Mesenchymal stem cell (in vitro differentiated cells and primary cell): ENCODE measurements at regions not wholly inside any gene's neighbourhood (a gene's known extent, or its start where the extent isn't known, plus 50 kb on each side); places are given as distances from the start of the nearest gene placed in this dataset.

ENCODE experiments used
- DNase-seq: peaks from one replicate; pipeline ENCODE4 v3.0.0-alpha.2; 2013
- H2AFZ ChIP-seq: one replicate; pipeline ENCODE4 v1.6.1; 2013; ENCODE audit warnings: low read depth, mild to moderate bottlenecking, control low read depth, inconsistent platforms, low read length, moderate library complexity
- H2AK5ac ChIP-seq: 2 replicates; pipeline ENCODE4 v1.6.1; 2013; ENCODE audit warnings: low read length, moderate library complexity, mild to moderate bottlenecking, inconsistent platforms; ENCODE audit not compliant: severe bottlenecking
- H2BK120ac ChIP-seq: one replicate; pipeline ENCODE4 v1.6.1; 2013; ENCODE audit warnings: low read depth, mild to moderate bottlenecking, inconsistent platforms, low read length, moderate library complexity
- H2BK12ac ChIP-seq, 2 experiments: one replicate each; pipeline ENCODE4 v1.6.1; 2013; ENCODE audit warnings: inconsistent platforms in 2 of 2, low read length in 2 of 2, mild to moderate bottlenecking in 2 of 2, moderate library complexity in 2 of 2, control low read depth in 1 of 2
- H2BK15ac ChIP-seq: one replicate; pipeline ENCODE4 v1.6.1; 2013; ENCODE audit warnings: mild to moderate bottlenecking, low read depth, inconsistent platforms; ENCODE audit not compliant: poor library complexity, severe bottlenecking
- H2BK5ac ChIP-seq: 2 replicates; pipeline ENCODE4 v1.6.1; 2013; ENCODE audit warnings: low read depth, mild to moderate bottlenecking, low read length, control low read depth, inconsistent platforms; ENCODE audit not compliant: poor library complexity, severe bottlenecking
- H3K14ac ChIP-seq, 2 experiments: one replicate each; pipeline ENCODE4 v1.6.1; 2013; ENCODE audit warnings: inconsistent platforms in 2 of 2, low read length in 2 of 2, control low read depth in 1 of 2, mild to moderate bottlenecking in 1 of 2, moderate library complexity in 1 of 2
- H3K18ac ChIP-seq, 2 experiments: one replicate each; pipeline ENCODE4 v1.6.1; 2013; ENCODE audit warnings: inconsistent platforms in 2 of 2, low read length in 2 of 2, control low read depth in 1 of 2, low read depth in 1 of 2, mild to moderate bottlenecking in 1 of 2
- H3K23ac ChIP-seq, 2 experiments: one replicate each; pipeline ENCODE4 v1.6.1; 2013; ENCODE audit warnings: inconsistent platforms in 2 of 2, low read length in 2 of 2, mild to moderate bottlenecking in 2 of 2, moderate library complexity in 2 of 2, control low read depth in 1 of 2
- H3K27ac ChIP-seq: 2 replicates; pipeline ENCODE4 v1.5.1; 2013; ENCODE audit warnings: mild to moderate bottlenecking, moderate library complexity, low read length, control low read depth, inconsistent platforms; ENCODE audit not compliant: poor library complexity, severe bottlenecking
- H3K27me3 ChIP-seq, 2 experiments: 2 replicates each; pipeline versions ENCODE4 v1.6.1 to v1.7.0; 2013; ENCODE audit warnings: low read length in 2 of 2, mild to moderate bottlenecking in 2 of 2, moderate library complexity in 2 of 2, control low read depth in 1 of 2, inconsistent platforms in 1 of 2; ENCODE audit not compliant: control insufficient read depth in 1 of 2, insufficient read depth in 1 of 2
- H3K36me3 ChIP-seq, 2 experiments: 2 replicates each; pipeline versions ENCODE4 v1.6.1 to v1.7.0; 2013; ENCODE audit warnings: low read length in 2 of 2, control low read depth in 1 of 2, inconsistent platforms in 1 of 2, low read depth in 1 of 2, mild to moderate bottlenecking in 1 of 2; ENCODE audit not compliant: insufficient read depth in 2 of 2, control insufficient read depth in 1 of 2
- H3K4ac ChIP-seq, 2 experiments: one replicate each; pipeline ENCODE4 v1.6.1; 2013; ENCODE audit warnings: inconsistent platforms in 2 of 2, low read length in 2 of 2, mild to moderate bottlenecking in 2 of 2, moderate library complexity in 2 of 2, control low read depth in 1 of 2, low read depth in 1 of 2
- H3K4me1 ChIP-seq: 2 replicates; pipeline ENCODE4 v1.6.1; 2013; ENCODE audit warnings: low read depth, low read length, control low read depth; ENCODE audit not compliant: control insufficient read depth, insufficient read depth
- H3K4me2 ChIP-seq: 2 replicates; pipeline ENCODE4 v1.6.1; 2013; ENCODE audit warnings: low read length, mild to moderate bottlenecking, inconsistent platforms; ENCODE audit not compliant: poor library complexity, severe bottlenecking
- H3K4me3 ChIP-seq, 2 experiments: 2 replicates each; pipeline versions ENCODE4 v1.5.1 to v1.7.0; 2013; ENCODE audit warnings: low read length in 2 of 2, mild to moderate bottlenecking in 2 of 2, control low read depth in 1 of 2, low read depth in 1 of 2; ENCODE audit not compliant: insufficient read depth in 1 of 2
- H3K79me1 ChIP-seq: replicated peaks from 2 replicates; pipeline ENCODE4 v1.6.1; 2013; ENCODE audit warnings: mild to moderate bottlenecking, control low read depth, low read length, inconsistent platforms; ENCODE audit not compliant: poor library complexity, severe bottlenecking
- H3K9ac ChIP-seq: 2 replicates; pipeline ENCODE4 v1.7.0; 2013; ENCODE audit warnings: mild to moderate bottlenecking, low read length, moderate library complexity
- H3K9me3 ChIP-seq: 2 replicates; pipeline ENCODE4 v1.7.0; 2013; ENCODE audit warnings: mild to moderate bottlenecking, low read length; ENCODE audit not compliant: control insufficient read depth
- H4K8ac ChIP-seq: one replicate; pipeline ENCODE4 v1.6.1; 2013; ENCODE audit warnings: inconsistent platforms, mild to moderate bottlenecking, low read length, moderate library complexity
- H4K91ac ChIP-seq: one replicate; pipeline ENCODE4 v1.6.1; 2013; ENCODE audit warnings: mild to moderate bottlenecking, low read length, inconsistent platforms
- WGBS: methylation state at CpG from one replicate; pipeline ENCODE4 v1.1.7; 2013; ENCODE audit warnings: mixed read lengths; 5-methylcytosine and 5-hydroxymethylcytosine counted together

DNA sequence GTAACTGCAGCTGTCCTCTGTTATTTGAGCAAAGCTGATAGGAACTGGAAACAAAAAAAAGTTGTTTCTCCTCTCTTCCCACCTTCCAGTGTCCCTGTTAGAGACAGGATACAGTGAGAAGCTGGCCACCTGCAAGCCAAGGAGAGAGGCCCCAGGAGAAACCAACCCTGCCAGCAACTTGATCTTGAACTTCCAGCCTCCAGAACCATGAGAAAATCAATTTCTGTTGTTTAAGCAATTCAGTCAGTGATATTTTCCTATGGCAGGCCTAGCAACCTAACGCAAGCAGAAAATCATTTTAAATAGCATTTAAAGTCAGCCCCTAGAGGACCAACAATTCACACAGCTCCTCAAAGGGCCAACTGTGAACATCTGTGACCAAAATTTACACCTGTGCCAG, 291.3 kb downstream of the OXSM start:
- Histone ChIP-seq H2BK5ac (no peak overlapping the region), H2BK12ac (no peak overlapping the region), H2AK5ac (no peak overlapping the region), H2AFZ (no peak overlapping the region), H4K91ac (no peak overlapping the region), H3K18ac (no peak overlapping the region), H3K4me2 (no peak overlapping the region), H3K4ac (no peak overlapping the region), H2BK120ac (no peak overlapping the region), H2BK15ac (no peak overlapping the region), H3K9ac (no peak overlapping the region), H3K27ac (no peak overlapping the region), H3K9me3 (peaks cover 19% of the 10 kb centered on the region), H3K79me1 (no peaks in the 10 kb centered on the region), H3K23ac (no peak overlapping the region), H4K8ac (no peak overlapping the region), H3K4me1 (no peaks in the 10 kb centered on the region), H3K4me3 (no peak overlapping the region), H3K27me3 (no peaks in the 10 kb centered on the region), H3K14ac (no peak overlapping the region), H3K36me3 (no peaks in the 10 kb centered on the region)
- 100% methylated on average over 1 of the region's 1 CpG for WGBS
- DNase-seq: no peak

DNA sequence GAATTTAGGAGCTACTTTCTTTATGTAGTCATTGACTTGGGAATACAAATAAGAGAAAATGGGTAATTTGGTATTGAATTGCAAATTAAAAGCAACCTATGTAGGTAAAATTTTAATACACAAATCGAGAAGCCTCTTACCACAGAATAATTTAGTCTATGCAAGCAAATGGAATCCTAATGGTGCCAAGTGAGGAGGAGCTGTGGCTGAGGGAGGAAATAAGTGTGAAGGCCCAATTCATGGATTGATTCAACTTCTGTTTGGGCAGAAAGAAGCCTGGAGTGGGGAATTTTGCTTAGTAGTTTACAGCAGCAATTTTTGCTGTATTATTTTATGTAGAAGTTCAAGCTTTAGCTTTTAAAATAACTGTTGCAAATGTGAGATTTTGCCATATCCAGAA, 291.9 kb downstream of the OXSM start:
- no peak overlapping the region for H2BK120ac ChIP-seq
- no peak overlapping the region for H3K27ac ChIP-seq
- no peaks in the 10 kb centered on the region for H3K36me3 ChIP-seq
- no peak overlapping the region for H3K4ac ChIP-seq
- H3K9me3 ChIP-seq: peaks cover 22% of the 10 kb centered on the region
- no peak overlapping the region for H3K18ac ChIP-seq
- H2BK5ac ChIP-seq: no peak overlapping the region
- H3K79me1 ChIP-seq: no peaks in the 10 kb centered on the region
- H3K23ac ChIP-seq: no peak overlapping the region
- H2BK15ac ChIP-seq: no peak overlapping the region
- no peak for DNase-seq
- H2BK12ac ChIP-seq: no peak overlapping the region
- H3K9ac ChIP-seq: no peak overlapping the region
- H3K14ac ChIP-seq: no peak overlapping the region
- no CpG with 5 or more reads among the region's 1 CpG for WGBS
- H3K4me3 ChIP-seq: no peak overlapping the region
- H2AFZ ChIP-seq: no peak overlapping the region
- no peaks in the 10 kb centered on the region for H3K27me3 ChIP-seq
- no peak overlapping the region for H2AK5ac ChIP-seq
- H3K4me1 ChIP-seq: no peaks in the 10 kb centered on the region
- no peak overlapping the region for H4K91ac ChIP-seq
- no peak overlapping the region for H4K8ac ChIP-seq
- H3K4me2 ChIP-seq: no peak overlapping the region

DNA sequence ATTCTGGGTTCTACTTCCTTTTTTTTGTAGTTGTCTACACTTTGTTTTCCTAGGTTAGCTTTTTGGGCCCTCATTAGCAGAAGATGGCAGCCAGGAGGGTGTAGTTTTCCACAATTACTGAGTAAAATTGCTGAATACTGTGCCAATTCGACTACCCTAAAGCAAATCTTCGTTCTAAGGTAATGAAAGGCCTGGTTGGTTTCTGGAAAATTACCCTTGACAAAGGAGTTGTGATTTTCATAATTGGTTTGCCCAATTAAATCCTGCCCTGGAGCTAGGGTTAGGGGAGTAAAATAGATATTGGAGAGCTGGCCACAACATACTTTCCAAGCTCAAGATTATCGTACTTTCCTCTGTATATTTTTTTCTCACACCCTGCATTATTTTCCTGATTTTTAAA, 293.0 kb downstream of the OXSM start:
- H2BK120ac ChIP-seq: no peak overlapping the region
- no peak overlapping the region for H2BK15ac ChIP-seq
- no peak overlapping the region for H2BK5ac ChIP-seq
- no peaks in the 10 kb centered on the region for H3K4me1 ChIP-seq
- H3K4ac ChIP-seq: no peak overlapping the region
- no peak overlapping the region for H3K4me2 ChIP-seq
- H3K27ac ChIP-seq: no peak overlapping the region
- H2AK5ac ChIP-seq: no peak overlapping the region
- no peak overlapping the region for H4K91ac ChIP-seq
- DNase-seq: no peak
- WGBS: 79% methylated on average over 3 of the region's 3 CpGs
- no peaks in the 10 kb centered on the region for H3K79me1 ChIP-seq
- H2BK12ac ChIP-seq: no peak overlapping the region
- H3K4me3 ChIP-seq: no peak overlapping the region
- no peak overlapping the region for H3K23ac ChIP-seq
- no peak overlapping the region for H3K9ac ChIP-seq
- H3K36me3 ChIP-seq: no peaks in the 10 kb centered on the region
- H3K9me3 ChIP-seq: peaks cover 33% of the 10 kb centered on the region
- no peak overlapping the region for H3K14ac ChIP-seq
- H3K27me3 ChIP-seq: no peaks in the 10 kb centered on the region
- H2AFZ ChIP-seq: no peak overlapping the region
- H3K18ac ChIP-seq: no peak overlapping the region
- no peak overlapping the region for H4K8ac ChIP-seq

GRCh38 chr3:26084629-26085028, 294.7 kb downstream of the OXSM start:
- Histone ChIP-seq H3K4me3 (no peak overlapping the region), H2BK12ac (no peak overlapping the region), H2AFZ (no peak overlapping the region), H3K9me3 (peaks cover 40% of the 10 kb centered on the region), H4K8ac (no peak overlapping the region), H3K27me3 (no peaks in the 10 kb centered on the region), H4K91ac (no peak overlapping the region), H2BK5ac (no peak overlapping the region), H3K36me3 (no peaks in the 10 kb centered on the region), H2BK15ac (no peak overlapping the region), H3K4ac (no peak overlapping the region), H3K23ac (no peak overlapping the region), H3K4me2 (no peak overlapping the region), H3K14ac (no peak overlapping the region), H3K4me1 (no peaks in the 10 kb centered on the region), H3K18ac (no peak overlapping the region), H3K27ac (no peak overlapping the region), H2AK5ac (no peak overlapping the region), H3K79me1 (no peaks in the 10 kb centered on the region), H3K9ac (no peak overlapping the region), H2BK120ac (no peak overlapping the region)
- DNase-seq: no peak
- no CpG with 5 or more reads among the region's 2 CpGs for WGBS
